Ureter (tissue), 1 donor: ENCODE measurements at regions not wholly inside any gene's neighbourhood (a gene's known extent, or its start where the extent isn't known, plus 50 kb on each side); places are given as distances from the start of the nearest gene placed in this dataset.
"Not testable (repeated sequence)": the region's sequence is repeated elsewhere in the genome, so short reads cannot be mapped to it uniquely, and the experiment has no call there.

Experiments used
- DNase-seq: peaks from one replicate; pipeline ENCODE4 v3.0.0-alpha.2; 2020; ENCODE audit warnings: low spot score
- donor health status: DM: yes; HTN: yes; CAD: no.

DNA sequence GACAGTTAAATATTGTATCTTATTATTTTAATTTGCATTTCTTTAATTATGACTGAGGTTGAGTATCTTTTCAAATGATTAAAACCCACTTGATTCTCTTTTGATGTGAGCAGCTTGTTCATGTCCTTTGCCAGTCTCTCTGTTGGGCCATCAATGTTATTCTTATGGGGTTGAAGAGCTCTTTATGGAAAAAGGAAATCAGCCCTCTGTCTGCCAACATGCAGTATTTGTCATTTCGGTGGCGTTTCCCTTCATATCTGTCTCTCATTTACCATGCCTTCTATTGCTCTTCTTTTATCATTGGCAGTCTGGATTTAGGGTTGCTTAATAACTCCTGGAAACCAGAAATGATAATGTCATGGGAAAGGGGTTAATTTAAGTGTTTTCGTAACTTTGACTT is 340.7 kb upstream of the DNAJC19 start:
- DNase-seq, result no peak

DNA sequence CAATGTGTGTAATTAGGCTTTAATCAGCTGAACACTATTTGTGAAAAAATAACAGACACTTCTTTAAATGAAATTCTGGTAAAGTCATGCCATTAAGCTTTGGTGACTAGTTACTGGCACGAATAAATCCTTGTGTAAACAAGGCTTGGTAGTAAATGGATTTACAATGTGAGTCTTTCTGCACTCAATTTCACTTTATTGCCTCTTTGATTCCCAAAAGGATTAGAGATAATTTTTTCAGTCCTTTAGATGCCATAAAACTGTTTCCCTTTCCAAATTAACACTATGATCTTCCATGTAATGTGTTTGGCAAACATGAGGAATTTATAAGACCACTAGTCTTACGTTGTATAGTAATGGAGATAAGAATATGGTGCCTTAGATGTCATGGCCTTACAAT is 339.5 kb upstream of the DNAJC19 start:
- no peak for DNase-seq

DNA sequence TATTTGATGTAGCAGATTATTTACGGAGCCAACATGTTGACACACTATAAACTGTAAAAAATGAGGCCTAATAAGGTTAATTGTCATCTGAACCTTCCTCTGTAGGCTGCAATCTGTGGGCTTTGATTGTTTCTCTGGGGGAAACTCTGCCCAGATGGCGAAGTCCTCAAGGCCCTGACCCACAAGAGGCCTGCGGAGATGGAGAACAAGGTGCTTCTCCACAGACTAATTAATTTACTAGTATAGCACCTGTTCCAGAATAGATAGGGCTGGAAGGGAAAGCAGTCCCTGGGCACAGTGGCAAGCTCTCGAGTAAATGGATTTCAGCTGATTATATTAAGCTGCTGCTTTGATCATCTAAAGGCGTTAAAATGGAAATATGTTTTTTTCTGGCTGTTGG is 338.8 kb upstream of the DNAJC19 start:
- DNase-seq, result no peak

DNA sequence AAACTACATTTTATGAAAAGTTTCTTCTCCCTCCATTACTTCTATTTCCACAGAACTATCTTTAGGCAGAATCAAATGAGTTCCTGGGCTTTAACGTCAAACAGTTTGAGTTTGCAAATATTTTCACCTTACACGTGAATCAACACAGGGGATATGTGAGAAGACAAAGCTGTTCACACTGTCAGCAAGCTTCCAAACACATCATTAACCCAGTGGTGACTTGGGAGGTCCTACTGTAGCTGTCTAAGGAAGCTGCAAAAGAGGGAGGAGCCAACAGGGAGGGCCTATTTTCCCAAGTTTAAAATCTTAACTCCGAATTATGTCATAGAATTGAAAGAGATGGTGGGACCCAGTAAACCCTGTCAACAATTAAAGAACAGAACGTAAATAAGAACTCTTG is 337.8 kb upstream of the DNAJC19 start:
- no peak for DNase-seq

DNA sequence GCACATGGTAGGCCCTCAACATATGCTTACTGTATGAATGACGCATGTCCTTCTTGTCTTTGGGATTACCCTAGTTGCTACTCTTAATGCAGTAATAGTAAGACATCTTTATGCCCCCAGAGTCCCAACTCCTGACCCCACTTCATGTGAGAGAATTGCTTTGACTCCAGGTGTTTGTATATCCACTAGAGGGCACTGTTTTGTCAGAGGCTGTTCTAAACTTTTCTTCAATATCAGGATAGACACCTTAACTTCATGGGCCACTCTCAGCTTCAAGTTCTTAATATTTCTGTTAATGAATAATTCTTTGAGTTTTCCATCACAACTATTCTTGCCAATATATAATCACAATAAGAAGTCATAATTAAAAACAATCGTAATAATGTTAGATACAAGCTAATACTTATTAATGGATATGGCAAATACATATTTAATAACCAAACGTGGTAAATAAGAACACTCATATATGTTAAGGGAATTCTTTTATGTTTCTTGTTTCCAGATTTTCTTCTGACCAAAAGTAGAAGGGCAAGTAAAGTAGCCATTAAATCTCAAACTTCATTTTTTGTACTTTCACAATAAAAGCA is 337.2 kb upstream of the DNAJC19 start:
- DNase-seq, result no peak

DNA sequence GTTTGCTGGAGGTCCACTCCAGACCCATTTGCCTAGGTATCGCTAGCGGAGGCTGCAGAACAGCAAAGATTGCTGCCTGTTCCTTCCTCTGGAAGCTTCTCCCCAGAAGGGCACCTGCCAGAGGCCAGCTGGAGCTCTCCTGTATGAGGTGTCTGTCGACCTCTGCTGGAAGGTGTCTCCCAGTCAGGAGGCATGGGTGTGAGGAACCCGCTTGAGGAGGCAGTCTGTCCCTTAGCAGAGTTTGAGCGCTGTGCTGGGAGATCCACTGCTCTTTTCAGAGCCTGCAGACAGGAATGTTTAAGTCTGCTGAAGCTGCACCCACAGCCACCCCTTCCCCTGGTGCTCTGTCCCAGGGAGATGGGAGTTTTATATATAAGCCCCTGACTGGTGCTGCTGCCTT is 335.0 kb upstream of the DNAJC19 start:
- not testable (repeated sequence) for DNase-seq

DNA sequence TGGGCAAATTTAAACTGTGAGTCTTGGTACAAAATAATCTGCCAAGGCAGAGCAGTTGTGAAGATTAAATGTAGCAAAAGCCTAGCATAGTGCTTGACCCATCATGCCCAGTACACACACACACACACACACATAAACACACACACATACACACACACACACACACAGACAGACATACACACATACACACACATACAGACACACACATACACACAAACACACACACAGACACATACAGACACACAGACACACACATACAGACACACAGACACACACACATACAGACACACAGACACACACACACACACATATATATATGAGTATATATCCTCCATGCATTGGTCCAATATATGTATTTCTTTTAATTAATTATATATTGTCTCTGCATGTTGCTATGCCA is 328.8 kb upstream of the DNAJC19 start:
- DNase-seq, result no peak

DNA sequence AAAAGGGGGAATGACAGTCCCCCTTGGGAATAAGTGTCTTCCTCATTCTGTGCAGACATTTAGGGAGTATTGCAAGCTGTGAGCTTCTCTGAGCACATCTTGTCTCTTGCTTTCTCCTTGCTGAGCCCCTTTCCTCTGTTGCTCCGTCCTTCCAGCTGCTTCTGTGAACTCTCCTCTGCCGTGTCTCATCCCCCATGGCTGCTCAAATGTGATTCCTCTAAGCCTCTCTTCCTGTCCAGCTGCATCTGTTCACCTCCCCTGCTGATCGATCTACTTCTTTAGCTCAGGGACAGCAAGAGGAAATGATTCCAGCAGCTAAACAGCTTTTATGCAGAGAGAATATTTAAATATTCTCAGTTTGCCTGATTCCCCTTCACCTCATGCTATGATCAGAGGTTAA is 328.0 kb upstream of the DNAJC19 start:
- no peak for DNase-seq

DNA sequence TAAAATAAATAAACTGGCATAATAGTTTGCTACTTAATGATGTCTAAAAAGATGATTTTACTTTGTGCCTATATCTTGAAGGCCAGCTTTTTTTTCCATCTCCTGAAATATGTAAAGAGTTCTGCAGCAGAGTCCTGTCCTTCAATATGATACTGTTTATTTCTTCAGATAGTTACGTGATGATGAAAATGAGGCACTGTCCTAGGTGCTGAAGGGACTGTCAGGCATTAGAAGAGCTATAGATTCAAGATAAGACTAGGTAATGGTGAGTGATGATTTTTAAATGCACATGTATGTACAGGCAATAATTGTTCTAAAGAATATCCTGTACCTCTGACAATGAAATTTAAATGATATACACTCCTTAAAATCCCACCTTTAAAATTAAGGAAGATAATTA is 326.9 kb upstream of the DNAJC19 start:
- DNase-seq, result no peak

DNA sequence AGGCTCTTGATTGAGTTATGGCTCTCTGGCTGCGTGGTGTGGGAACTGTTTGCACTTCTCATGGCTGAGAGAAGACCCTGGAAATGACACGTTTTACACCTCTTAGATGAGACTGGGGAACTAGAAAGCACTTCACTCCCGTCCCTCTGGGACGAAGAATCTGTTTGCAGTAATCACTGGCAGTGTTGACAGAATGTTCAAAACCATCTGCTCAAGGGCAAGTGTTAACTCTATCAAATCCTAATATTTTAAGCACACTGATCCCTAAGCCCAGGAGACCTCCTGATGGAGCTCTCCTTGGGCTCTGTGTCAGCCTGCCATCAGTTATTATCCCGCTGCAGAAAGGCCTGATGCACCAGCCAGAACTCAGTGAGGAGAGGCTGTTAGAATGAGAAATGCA is 323.8 kb upstream of the DNAJC19 start:
- DNase-seq, result no peak

DNA sequence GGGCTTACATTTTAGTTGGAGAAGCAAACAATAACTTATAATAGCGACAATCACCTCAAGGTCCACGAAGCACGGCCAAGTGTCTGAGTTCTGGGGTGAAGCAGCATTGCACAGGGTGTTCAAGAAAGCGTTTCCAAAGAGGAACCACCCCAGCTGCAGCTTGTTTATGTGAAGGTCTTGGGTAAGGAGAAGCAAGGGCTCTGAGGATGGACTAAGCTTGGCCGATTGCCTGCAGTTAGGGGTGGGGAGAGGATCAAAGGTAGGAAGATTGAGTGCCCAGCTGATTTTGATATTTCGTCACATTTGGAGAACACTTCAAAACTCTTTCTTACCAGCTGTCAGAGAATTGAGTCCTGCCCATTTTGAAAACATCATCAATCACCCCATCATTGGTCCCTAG is 321.6 kb upstream of the DNAJC19 start:
- no peak for DNase-seq

DNA sequence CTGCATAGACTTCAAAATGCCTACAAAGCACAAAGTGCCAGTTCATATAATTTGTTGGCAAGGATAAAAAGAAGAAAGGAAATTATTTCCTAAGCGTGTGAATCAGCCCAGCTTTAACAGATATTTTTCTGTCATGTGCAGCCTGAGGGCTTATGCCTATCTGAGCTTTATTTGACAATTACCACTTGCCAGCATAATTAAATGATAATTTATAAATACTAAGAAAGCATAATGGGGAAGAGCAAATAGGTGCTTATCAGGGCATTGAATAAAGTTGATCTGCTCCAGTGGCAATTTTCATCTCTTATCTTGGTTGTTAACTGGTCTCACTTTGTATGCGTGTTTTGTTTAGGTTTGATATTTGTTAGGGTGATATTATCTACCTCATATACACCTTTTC is 313.4 kb upstream of the DNAJC19 start:
- no peak for DNase-seq

DNA sequence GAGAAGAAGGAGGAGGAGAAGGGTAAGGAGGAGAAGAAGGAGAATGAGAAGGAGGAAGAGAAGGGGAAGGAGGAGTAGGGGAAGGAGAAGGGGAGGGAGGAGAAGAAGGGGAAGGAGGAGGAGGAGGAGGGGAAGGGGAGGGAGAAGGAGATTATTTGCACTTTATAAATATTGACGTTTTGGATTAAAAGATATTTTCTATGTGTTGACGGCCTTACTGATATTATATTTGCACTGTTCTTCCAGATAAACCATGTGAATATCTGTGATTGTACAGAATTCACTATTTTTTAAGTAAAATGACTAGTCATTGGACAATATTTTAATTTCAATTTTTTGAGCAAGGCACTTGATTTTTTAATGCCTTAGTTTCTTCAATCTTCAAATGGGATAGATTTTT is 310.5 kb upstream of the DNAJC19 start:
- no peak for DNase-seq

DNA sequence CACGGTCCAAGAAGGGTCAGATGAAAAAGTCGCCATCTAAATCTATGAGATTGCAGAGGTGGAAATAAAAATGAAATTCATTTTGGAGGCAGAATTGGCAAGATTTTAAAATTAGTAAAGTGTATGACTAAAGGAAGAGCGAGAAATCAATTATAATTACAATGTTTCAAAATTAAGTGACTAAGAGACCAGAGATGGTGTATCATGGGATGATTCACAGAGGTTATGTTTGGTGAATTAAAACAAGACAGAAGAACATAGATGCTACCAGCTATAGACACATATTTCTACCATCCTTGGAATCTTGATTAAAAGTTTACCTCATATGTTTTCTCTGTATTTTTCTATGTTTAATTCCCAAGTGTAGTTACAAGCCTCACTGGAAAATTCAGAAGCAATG is 308.9 kb upstream of the DNAJC19 start:
- no peak for DNase-seq

DNA sequence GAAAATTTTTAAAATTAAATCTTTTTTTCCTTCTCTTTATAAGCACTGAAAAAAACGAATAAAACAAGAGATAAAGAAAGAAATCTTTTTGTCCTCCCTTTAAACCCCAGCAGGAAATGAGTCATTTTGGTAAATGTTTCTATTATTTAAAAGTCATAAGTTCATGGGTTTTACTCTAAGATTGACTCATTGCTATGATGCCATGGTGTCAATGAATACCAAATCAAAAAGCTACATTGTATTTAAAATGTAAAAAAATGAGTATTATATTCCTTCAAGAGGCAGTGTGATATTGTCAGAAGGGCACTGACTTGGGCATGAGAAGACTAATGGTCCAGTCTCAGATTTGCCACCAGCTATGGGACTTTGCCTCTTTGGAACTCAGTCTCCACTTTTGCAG is 303.4 kb upstream of the DNAJC19 start:
- no peak for DNase-seq

DNA sequence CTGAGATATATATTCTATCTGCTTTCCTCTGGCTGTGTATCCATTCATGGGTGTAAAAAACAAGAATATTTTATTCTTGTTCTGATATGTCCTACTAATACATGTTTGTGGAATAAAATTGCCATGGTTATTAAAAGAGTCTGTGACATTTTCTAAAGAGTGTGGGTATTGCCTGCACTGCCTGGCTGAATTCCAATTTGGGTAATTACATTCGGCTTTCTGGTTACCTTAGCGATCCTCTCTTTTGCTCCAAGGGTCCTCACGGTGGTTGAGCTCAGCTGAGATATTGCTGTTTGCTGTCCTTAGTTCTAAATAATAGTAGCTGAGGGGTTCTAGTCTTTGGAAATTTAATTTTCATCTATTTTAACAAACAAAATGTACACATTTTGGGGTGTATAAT is 301.4 kb upstream of the DNAJC19 start:
- no peak for DNase-seq

DNA sequence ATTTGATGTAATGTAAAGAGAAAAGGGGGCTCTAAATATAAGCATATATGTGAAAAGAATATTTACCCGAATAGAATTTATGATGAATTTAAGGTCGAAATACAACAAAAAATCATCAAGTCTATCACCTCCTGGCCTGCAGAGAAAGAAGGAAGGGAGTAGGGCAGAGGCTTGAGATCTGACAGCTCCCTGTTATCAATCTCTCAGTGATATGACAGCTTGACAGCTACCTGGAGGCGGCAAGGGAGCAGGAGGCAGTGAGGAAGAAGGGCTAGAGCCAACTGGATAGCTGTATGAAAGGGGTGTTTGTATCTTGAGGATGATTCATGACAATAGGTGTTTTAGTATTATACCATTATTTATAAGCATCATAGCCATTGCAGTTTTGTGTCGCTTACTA is 299.8 kb upstream of the DNAJC19 start:
- no peak for DNase-seq

DNA sequence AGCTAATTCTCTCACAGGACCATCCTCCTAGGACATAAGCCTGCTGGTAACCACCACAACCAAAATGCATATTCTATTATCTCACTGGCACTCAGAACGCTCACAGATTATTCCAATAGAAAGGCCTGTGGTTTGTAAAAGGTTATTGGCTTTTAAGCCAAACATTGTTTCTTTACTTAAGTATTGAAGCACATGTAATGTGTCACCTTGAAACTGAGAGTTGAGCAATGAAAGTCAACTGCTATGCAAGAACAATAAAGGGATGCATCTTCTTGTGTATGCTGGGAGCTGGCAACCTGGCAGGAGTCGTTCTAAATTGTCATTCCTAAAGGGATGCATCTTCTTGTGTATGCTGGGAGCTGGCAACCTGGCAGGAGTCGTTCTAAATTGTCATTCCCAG is 298.6 kb upstream of the DNAJC19 start:
- no peak for DNase-seq

DNA sequence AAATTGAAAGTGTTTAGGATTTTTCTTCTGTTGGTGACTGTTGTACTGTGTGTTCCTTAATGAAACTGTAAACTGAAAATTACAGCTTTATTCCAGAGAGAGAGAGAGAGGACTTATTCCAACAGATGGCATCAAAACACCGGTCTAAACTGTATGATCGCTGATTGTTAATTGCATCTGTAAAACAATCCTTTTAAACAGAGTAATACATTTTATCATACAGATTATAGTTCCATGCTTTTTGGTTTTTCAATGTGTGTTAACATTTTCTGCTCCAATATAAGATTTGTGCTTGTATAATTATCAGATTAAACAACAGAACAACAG is 289.7 kb upstream of the DNAJC19 start:
- no peak for DNase-seq

DNA sequence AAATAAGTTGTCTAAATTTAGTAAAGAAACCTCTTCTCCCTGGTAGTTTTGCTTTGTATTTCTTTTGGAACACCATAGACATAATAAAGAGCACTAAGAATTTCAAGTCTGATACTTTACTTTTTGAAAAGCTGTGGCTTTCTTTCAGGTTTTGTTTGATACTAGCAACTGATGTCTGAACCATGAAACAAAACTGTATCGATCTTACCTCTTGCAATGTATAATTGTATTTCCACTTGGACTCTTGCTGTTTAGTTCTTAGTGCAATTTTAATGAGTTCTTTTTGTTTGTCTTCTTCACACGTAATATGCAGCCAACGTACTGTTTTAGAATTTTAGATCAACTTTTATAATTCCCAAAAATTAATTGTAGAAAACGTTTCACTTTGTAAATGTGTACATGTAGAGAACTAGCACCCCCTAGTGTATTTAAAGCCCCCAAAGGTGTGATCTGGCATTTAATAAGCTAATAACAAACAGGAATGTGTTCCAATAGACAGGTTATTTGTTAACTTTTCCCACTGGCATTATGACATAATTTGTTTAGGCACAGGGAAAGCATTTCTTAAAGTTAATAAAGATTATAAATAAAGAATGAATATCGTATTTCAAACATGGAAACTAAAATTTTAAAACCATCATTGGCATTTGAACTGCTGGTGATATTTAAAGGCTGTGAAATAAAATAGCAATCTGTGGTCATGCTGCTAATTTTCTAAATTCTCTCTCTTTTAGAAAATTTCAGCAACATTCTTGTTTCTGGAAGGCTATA is 289.1 kb upstream of the DNAJC19 start:
- DNase-seq, result no peak

DNA sequence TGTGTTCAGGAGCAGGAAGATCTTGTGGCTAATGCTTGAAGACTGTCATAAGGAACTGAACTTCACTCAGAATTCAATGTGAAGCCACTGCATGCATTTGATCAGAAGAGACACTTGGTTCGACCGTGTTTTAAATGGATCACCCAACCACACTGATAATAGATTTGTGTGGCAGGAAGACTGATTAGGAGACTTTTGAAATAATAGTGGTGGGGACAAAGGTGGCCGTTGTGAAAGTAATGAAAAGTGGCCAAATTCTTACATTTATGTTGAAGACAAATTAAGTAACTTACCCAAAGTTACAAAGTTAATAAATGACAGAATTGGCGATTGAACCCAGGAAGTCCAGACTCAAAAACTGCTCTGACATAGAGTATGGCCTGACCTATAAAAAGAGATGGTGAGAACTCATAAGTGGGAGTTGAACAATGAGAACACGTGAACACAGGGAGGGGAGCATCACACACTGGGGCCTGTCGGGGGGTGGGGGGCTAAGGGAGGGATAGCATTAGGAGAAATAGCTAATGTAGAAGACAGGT is 286.9 kb upstream of the DNAJC19 start:
- DNase-seq, result no peak

DNA sequence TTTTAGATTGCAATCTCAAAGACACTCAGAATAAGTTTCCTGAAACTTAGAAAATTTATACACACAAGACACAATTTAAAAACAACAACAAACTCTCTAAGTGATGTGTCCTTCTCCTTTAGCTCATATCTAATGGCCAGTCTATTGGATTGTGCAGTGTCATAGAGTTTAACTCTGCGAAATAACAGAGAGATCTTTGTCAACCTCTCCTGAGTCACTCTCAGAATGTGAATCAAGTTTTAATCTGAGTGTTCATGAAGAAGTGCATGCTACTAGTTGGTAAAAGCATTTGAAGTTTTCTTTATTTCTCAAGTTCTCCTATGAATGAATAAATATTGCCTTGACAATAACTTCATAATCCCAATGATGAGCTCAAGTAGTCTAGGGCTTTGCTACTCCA is 284.5 kb upstream of the DNAJC19 start:
- no peak for DNase-seq

DNA sequence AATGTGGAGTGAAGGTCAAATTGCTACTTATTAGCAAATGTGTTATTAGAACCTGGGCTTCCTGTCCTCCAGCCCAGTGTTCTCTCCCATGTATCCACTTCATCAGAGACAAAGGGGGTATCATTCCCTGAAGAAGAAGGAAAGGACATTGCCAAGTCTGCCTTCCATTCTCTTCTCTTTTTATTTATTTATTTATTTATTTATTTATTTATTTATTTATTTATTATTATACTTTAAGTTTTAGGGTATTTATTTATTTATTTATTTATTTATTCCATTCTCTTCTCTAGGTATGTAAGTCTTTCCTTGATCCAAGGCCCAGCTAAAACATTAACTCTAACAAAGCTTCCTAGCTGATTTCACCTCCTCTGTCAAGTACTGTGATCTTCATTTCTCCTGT is 277.8 kb upstream of the DNAJC19 start:
- no peak for DNase-seq

DNA sequence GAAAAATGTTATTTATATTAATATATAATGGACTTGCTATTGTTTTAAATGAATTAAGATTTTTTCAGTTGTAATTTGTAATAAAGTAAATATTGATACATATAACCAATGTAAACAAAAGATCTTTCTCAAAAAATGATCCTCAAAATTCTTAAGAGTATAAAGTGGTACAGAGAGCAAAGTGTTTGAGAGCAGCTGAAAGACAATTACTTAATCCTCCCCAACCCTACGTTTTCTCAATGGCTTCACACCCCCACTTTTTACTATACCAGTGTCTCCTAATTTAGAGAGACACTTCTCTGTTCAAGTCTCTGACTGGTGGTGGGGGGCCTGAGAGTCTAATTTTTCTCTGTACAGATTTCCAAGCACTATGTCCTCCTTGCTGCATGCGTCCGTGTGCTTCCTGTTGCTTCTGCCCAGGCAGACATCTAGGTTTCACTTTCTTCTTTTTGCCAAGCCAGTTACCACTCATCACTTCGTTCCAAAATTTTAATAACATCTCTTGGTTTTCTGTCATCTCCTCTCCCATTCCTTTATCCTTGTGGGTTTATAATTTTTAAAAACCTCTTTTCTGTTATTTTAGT is 276.3 kb upstream of the DNAJC19 start:
- no peak for DNase-seq
